ENCODE measurements at regions not wholly inside any gene's neighbourhood (a gene's known extent, or its start where the extent isn't known, plus 50 kb on each side); places are given as distances from the start of the nearest gene placed in this dataset.

DNA sequence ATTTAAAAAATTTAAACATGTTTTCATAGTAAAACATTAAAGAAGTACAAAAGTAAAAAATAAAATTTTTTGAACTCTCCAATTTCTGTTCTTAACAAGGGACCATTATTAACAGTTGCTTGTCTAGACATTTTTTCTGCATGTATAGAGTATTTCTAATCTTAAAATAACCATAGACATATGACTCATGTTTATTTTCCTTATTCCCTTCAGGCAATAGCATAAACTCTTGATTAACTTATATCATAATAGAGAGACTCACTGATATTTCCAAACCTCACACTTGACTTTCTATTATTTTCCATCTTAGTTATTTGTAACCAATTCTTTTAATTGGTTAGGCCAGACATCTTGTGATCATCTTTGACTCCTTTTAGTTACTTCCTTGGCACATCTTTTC, 325.6 kb upstream of the SOX14 start:
- H3K36me3 ChIP-seq: no peaks in the 10 kb centered on the region
- no peak overlapping the region for H3K9ac ChIP-seq
- no peak overlapping the region for H3K4me2 ChIP-seq
- no peak for TF ChIP-seq Cebpa-rat (IDR thresholded peaks at IDR 0.05)
- no peaks in the 10 kb centered on the region for H3K27me3 ChIP-seq
- no peak overlapping the region for H3K27ac ChIP-seq
- H4K20me1 ChIP-seq: no peaks in the 10 kb centered on the region
- H3K9me3 ChIP-seq (replicated peaks in 1 of 11): peaks cover 0 to 3% (median 0%) of the 10 kb centered on the region in 11 experiments; a peak in 2 of 22 replicates
- peaks cover 0 to 32% (median 0%) of the 10 kb centered on the region in 10 experiments; a peak in 6 of 20 replicates for H3K4me1 ChIP-seq
- H3K4me3 ChIP-seq: no peak overlapping the region

DNA sequence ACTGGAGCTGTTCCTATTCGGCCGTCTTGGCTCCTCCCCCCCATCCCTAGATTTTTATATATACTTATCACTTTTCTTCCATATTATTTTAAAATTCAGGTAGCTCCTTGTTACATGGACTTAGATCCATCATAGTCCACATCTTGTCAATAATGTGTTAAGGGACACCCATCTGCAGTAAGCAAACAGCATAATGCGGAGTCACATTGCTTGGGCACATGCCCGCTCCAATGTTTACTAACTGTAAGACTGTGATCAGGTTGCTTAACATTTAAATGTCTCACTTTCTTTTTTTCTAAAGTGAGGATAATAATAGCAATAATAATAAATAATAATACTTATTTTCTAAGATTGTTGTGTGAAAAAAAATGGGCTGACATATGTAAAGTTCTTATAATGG, 303.2 kb upstream of the SOX14 start:
- H3K4me2 ChIP-seq: no peak overlapping the region
- TF ChIP-seq Cebpa-rat (IDR thresholded peaks at IDR 0.05): no peak
- H3K36me3 ChIP-seq: no peaks in the 10 kb centered on the region
- H3K27me3 ChIP-seq: no peaks in the 10 kb centered on the region
- no peaks in the 10 kb centered on the region for H4K20me1 ChIP-seq
- peaks cover 0 to 6% (median 0%) of the 10 kb centered on the region in 10 experiments; a peak in 1 of 20 replicates for H3K4me1 ChIP-seq
- H3K9me3 ChIP-seq (replicated peaks in 1 of 11): no peaks in the 10 kb centered on the region
- H3K4me3 ChIP-seq: no peak overlapping the region
- H3K27ac ChIP-seq: no peak overlapping the region
- H3K9ac ChIP-seq: no peak overlapping the region

DNA sequence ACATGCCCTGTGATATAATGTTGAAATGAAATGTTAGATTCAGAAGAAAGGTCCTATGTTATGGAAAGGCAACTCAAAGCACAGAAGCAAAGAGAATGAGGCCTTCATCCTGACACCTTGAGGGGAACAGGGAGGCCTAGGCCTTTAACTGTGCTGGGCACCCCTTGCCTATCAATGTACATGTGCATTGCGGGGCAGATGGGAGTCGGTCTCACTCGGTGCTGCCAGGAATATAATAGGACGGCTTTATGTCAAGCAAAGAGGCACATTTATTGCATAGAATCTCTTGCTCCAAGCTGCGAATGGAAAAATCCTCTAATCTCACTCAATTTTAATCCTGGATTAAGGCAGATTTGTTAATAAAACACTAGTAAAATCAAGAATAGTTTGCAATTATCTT, 301.0 kb upstream of the SOX14 start:
- Histone ChIP-seq H3K4me1 (peaks cover 0 to 6% (median 0%) of the 10 kb centered on the region in 10 experiments; a peak in 1 of 20 replicates), H3K4me3 (no peak overlapping the region), H3K27ac (no peak overlapping the region), H3K4me2 (no peak overlapping the region), H3K9ac (no peak overlapping the region), H3K9me3 (replicated peaks in 1 of 11) (no peaks in the 10 kb centered on the region), H3K36me3 (no peaks in the 10 kb centered on the region), H4K20me1 (no peaks in the 10 kb centered on the region), H3K27me3 (no peaks in the 10 kb centered on the region)
- no peak for TF ChIP-seq Cebpa-rat (IDR thresholded peaks at IDR 0.05)

DNA sequence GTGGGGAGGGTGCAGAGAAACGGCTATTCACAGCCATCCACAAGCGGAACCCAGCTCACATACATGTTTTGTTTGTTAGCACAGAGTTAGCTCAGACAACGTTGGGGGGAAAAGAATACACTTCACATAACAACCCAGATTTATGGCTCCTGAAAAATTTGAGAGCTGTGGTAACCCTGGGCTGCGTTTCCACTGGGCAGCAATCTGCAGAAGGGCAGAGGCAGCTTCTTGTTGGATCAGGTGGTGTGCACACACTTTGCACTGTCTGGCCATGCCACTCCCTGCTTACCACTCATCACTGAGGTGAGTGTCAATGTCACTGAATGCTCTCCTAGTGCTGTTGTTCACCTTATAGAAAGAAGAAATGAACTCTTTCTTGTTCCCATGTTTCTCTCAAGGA, 299.8 kb upstream of the SOX14 start:
- H3K9me3 ChIP-seq (replicated peaks in 1 of 11): no peaks in the 10 kb centered on the region
- H3K27ac ChIP-seq: no peak overlapping the region
- H3K27me3 ChIP-seq: no peaks in the 10 kb centered on the region
- H3K36me3 ChIP-seq: no peaks in the 10 kb centered on the region
- H3K4me1 ChIP-seq: peaks cover 0 to 6% (median 0%) of the 10 kb centered on the region in 10 experiments; a peak in 1 of 20 replicates
- H3K4me3 ChIP-seq: no peak overlapping the region
- 0 out of 22 replicates have a peak overlapping the region, but pooled peaks of 1 of the 11 experiments have one; percentile 9 for H3K4me2 ChIP-seq
- TF ChIP-seq Cebpa-rat (IDR thresholded peaks at IDR 0.05): no peak
- no peaks in the 10 kb centered on the region for H4K20me1 ChIP-seq
- no peak overlapping the region for H3K9ac ChIP-seq

DNA sequence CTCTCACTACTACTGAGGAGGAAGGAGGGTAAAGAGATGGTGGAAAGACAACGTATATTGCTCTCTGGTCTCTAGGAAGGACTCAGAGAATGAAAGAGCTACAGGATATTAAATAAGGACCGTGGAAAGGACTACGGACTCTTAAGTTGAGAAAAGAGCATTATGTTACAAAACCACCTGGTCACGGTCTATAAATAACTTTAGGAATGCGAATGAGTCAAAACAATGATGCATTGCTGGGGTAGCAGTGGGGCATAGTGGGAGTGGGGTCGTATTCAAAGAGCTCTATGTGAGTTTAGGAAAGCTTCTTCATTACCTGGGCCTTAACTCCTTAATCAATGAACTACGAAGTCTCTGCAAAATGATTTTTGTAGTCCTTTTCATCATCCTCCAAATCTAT, 295.7 kb upstream of the SOX14 start:
- Histone ChIP-seq H3K4me1 (peaks cover 0 to 6% (median 0%) of the 10 kb centered on the region in 10 experiments; a peak in 1 of 20 replicates), H3K27me3 (no peaks in the 10 kb centered on the region), H3K36me3 (no peaks in the 10 kb centered on the region), H3K27ac (no peak overlapping the region), H4K20me1 (no peaks in the 10 kb centered on the region), H3K9me3 (replicated peaks in 1 of 11) (no peaks in the 10 kb centered on the region), H3K9ac (no peak overlapping the region), H3K4me2 (no peak overlapping the region), H3K4me3 (no peak overlapping the region)
- TF ChIP-seq Cebpa-rat (IDR thresholded peaks at IDR 0.05): no peak

DNA sequence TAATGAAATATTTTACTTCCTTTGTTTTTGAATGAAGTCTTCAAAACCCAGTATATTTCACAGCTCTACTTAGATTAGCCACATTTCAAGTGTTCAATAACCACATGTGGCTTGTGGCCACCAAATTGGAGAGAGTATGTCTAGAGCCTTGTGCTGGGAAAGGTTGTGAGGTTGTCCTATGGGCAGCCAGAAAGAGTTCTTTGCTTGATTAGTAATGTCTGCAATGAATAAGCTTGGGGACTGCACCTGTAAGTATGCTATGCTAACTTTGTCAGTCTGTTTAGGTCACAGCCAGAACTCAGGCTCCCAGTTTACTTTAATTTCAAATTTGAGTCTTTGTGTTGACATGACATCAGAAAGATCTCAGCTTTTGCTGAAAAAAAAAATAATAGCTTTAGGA, 294.9 kb upstream of the SOX14 start:
- H3K36me3 ChIP-seq: no peaks in the 10 kb centered on the region
- H4K20me1 ChIP-seq: no peaks in the 10 kb centered on the region
- H3K4me2 ChIP-seq: no peak overlapping the region
- H3K4me3 ChIP-seq: no peak overlapping the region
- no peaks in the 10 kb centered on the region for H3K4me1 ChIP-seq
- H3K9me3 ChIP-seq (replicated peaks in 1 of 11): no peaks in the 10 kb centered on the region
- H3K27ac ChIP-seq: no peak overlapping the region
- no peak for TF ChIP-seq Cebpa-rat (IDR thresholded peaks at IDR 0.05)
- H3K27me3 ChIP-seq: no peaks in the 10 kb centered on the region
- no peak overlapping the region for H3K9ac ChIP-seq

DNA sequence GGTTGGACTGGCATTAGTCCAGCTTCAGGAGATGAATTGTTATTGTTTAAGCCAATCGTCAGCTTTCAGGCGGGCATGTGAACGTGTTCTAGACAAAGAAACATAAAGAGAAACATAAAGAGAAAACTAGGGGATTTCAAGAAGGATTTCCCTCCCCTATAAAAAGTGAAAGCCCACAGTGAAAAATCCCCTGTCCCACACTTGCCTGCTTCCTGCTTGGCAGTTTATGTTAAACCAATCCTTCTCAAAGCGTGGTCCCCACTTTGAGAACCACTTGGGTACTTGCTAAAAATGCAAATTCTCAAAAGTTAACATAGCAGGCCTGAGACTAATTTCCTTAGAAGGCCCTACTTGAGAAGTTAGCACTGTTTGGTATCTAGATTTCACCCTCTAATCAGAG, 293.0 kb upstream of the SOX14 start:
- H3K9me3 ChIP-seq (replicated peaks in 1 of 11): no peaks in the 10 kb centered on the region
- no peaks in the 10 kb centered on the region for H4K20me1 ChIP-seq
- TF ChIP-seq Cebpa-rat (IDR thresholded peaks at IDR 0.05): no peak
- H3K36me3 ChIP-seq: no peaks in the 10 kb centered on the region
- no peak overlapping the region for H3K9ac ChIP-seq
- no peak overlapping the region for H3K27ac ChIP-seq
- no peak overlapping the region for H3K4me2 ChIP-seq
- H3K4me1 ChIP-seq: no peaks in the 10 kb centered on the region
- H3K27me3 ChIP-seq: no peaks in the 10 kb centered on the region
- no peak overlapping the region for H3K4me3 ChIP-seq

DNA sequence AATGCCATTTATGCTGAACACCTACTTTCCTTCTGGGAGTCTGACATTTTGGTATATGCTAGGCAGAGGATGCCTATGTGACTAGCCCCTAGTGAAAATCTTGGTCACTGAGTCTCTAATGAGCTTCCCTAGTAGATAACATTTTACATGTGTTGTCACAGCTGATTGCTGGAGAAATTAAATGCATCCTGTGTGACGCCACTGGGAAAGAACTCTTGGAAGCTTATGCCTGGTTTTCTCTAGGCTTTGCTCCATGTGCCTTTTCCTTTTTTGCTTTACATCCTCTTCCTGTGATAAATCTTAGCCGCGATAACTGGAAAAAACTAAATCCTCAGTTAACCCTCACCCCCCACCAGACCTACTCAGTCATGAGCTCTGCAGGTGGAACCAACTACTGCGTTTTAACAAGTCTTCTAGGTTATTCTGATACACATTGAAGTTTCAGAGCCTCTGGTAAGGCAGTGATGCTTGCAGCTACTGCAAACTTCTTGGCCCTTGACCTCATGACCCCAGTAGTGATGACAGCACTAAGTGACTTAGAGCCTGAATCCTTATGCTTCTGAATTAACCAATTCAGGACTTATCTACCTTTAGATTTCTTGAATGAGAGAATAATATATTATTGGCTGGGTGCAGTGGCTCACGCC, 292.4 kb upstream of the SOX14 start:
- Histone ChIP-seq H4K20me1 (no peaks in the 10 kb centered on the region), H3K27ac (no peak overlapping the region), H3K27me3 (no peaks in the 10 kb centered on the region), H3K4me2 (no peak overlapping the region), H3K4me1 (no peaks in the 10 kb centered on the region), H3K4me3 (no peak overlapping the region), H3K36me3 (no peaks in the 10 kb centered on the region), H3K9me3 (replicated peaks in 1 of 11) (no peaks in the 10 kb centered on the region), H3K9ac (no peak overlapping the region)
- no peak for TF ChIP-seq Cebpa-rat (IDR thresholded peaks at IDR 0.05)

DNA sequence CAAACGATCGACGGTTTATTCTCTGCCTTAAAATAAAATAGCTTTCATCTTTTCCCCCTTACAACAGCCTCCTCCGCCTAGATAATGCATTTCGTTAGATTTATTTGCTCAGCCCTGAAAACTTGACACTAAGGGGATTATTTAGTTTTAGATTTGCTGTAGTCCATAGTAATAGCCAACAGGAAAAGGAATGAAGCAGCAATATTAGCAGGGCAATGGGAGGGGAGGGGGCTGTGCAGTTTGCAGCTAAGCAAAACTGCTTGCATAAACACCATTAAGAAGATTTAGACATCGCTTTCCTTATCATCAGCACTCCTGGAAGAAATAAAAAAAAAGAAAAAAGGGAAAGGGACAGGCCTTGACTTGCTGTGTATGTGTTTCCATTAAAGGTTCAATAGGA, 286.5 kb upstream of the SOX14 start:
- Histone ChIP-seq H3K36me3 (no peaks in the 10 kb centered on the region), H3K9ac (no peak overlapping the region), H3K4me1 (no peaks in the 10 kb centered on the region), H4K20me1 (no peaks in the 10 kb centered on the region), H3K9me3 (replicated peaks in 1 of 11) (peaks cover 7 to 14% (median 10%) of the 10 kb centered on the region in 11 experiments; a peak in 21 of 22 replicates), H3K27me3 (no peaks in the 10 kb centered on the region), H3K4me2 (no peak overlapping the region), H3K27ac (no peak overlapping the region), H3K4me3 (no peak overlapping the region)
- TF ChIP-seq Cebpa-rat (IDR thresholded peaks at IDR 0.05): no peak

DNA sequence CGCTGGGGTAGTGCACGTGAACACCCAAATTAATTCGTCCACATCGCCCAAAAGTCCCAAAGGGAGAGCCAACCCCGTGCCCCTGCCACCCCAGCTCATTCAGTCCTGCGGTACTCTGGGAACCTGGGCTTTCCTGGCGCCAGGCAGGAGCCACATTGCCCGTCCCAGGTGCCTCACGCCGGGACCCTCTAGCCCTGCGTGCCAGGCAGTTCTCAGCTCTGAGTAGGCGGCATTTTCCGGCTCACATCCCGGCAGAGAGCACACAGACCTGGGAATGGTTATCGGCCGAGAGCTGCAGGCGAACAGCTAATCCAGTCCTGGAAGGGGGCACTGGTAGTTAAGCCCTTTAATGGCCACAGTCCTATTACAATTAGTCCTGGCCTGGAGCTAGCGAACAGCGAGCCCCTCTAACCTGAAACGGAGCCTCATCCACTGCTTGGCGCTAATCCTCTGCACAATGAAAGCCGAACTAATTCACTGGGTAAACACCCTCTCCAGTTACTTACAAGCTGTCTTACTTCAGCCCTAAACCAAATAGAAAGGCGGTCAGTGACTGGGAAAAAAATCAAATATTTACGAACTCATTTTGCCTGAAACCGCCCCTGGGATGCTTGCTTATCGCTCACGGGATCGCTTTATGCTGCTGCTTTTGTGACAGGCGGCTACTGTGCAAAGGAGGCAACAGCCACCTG, 254.6 kb upstream of the SOX14 start:
- H3K36me3 ChIP-seq: no peaks in the 10 kb centered on the region
- H4K20me1 ChIP-seq: no peaks in the 10 kb centered on the region
- no peak overlapping the region for H3K9ac ChIP-seq
- H3K4me3 ChIP-seq: no peak overlapping the region
- TF ChIP-seq Cebpa-rat (IDR thresholded peaks at IDR 0.05): no peak
- H3K27me3 ChIP-seq: no peaks in the 10 kb centered on the region
- no peaks in the 10 kb centered on the region for H3K4me1 ChIP-seq
- no peak overlapping the region for H3K27ac ChIP-seq
- H3K9me3 ChIP-seq (replicated peaks in 1 of 11): no peaks in the 10 kb centered on the region
- no peak overlapping the region for H3K4me2 ChIP-seq

Data from BLaER1 treated with 17β-estradiol and CSF1 and Interleukin-3, amounts not matched to agents 10 nM and 100 nM (cell line).